NB4 (cell line): ENCODE measurements at regions not wholly inside any gene's neighbourhood (a gene's known extent, or its start where the extent isn't known, plus 50 kb on each side); places are given as distances from the start of the nearest gene placed in this dataset.
"Not testable (repeated sequence)": the region's sequence is repeated elsewhere in the genome, so short reads cannot be mapped to it uniquely, and the experiment has no call there.

Experiments
- DNase-seq: peaks from one replicate; pipeline ENCODE4 v3.0.0; 2010; ENCODE audit warnings: low read depth
- H3K4me3 ChIP-seq: one replicate; pipeline ENCODE4 v1.5.1; 2011; ENCODE audit warnings: mild to moderate bottlenecking, low read depth, low read length, moderate library complexity
- MYC ChIP-seq: IDR thresholded peaks from 2 replicates; pipeline ENCODE4 v1.6.1; 2011; ENCODE audit warnings: low read depth, low read length
- POLR2A ChIP-seq: IDR thresholded peaks from 2 replicates; pipeline ENCODE4 v1.6.1; 2011; ENCODE audit warnings: mild to moderate bottlenecking; ENCODE audit not compliant: insufficient read length; ENCODE audit errors: extremely low read depth
- TF ChIP-seq, protein P1 (sequence below): IDR thresholded peaks from 2 replicates; pipeline ENCODE4 v1.6.1; 2011; ENCODE audit warnings: low read depth, low read length
- TF ChIP-seq, protein P2 (sequence below): IDR thresholded peaks from one replicate; pipeline ENCODE4 v1.5.1; 2012; ENCODE audit warnings: low read depth, low read length

DNA sequence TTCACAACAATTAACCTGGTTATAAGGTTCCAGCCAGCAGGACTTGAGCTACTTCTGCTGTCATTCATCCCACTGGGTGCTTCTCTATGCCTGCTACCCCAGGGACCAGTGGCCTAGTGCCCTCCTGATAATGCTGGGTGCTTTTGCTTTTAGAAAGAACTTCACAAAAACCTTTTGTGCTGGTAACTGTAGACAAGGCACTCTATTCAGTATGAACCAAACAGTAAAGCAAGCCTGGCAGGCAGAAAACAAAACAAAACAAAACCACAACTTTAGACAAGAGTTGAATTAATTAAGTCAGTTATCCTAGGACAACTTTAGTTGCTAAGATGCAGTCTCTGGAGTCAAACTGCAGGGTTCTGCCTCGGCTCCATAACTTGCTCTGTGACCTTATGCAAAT lies 61.9 kb upstream of the ADGRL2 start:
- H3K4me3 ChIP-seq, result no peak overlapping the region
- no peak for TF ChIP-seq MYC
- TF ChIP-seq POLR2A, result no peak
- TF ChIP-seq, protein P1, sequence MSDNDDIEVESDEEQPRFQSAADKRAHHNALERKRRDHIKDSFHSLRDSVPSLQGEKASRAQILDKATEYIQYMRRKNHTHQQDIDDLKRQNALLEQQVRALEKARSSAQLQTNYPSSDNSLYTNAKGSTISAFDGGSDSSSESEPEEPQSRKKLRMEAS, result no peak
- TF ChIP-seq, protein P2, sequence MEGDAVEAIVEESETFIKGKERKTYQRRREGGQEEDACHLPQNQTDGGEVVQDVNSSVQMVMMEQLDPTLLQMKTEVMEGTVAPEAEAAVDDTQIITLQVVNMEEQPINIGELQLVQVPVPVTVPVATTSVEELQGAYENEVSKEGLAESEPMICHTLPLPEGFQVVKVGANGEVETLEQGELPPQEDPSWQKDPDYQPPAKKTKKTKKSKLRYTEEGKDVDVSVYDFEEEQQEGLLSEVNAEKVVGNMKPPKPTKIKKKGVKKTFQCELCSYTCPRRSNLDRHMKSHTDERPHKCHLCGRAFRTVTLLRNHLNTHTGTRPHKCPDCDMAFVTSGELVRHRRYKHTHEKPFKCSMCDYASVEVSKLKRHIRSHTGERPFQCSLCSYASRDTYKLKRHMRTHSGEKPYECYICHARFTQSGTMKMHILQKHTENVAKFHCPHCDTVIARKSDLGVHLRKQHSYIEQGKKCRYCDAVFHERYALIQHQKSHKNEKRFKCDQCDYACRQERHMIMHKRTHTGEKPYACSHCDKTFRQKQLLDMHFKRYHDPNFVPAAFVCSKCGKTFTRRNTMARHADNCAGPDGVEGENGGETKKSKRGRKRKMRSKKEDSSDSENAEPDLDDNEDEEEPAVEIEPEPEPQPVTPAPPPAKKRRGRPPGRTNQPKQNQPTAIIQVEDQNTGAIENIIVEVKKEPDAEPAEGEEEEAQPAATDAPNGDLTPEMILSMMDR, result no peak
- no peak for DNase-seq

DNA sequence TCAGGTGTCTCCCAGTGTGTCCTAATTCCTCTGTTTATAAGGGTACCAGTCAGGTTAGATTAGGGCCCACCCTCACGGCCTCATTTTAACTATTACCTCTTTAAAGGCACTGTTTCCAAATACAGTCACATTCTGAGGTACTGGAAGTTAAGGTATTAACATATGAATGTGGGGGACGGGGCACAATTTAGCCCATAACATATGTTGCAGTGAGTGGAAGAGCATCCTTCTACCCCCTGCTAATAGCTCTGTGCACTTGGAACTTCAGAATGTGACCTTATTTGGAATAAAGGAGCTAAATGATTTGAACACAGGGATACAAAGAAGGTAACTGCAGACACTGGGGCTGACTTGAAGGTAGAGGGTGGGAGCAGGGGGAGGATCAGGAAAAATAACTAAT lies 67.3 kb upstream of the ADGRL2 start:
- TF ChIP-seq, protein P2, result no peak
- TF ChIP-seq, protein P1, result no peak
- no peak for TF ChIP-seq MYC
- no peak for TF ChIP-seq POLR2A
- H3K4me3 ChIP-seq, result no peak overlapping the region
- DNase-seq, result no peak

DNA sequence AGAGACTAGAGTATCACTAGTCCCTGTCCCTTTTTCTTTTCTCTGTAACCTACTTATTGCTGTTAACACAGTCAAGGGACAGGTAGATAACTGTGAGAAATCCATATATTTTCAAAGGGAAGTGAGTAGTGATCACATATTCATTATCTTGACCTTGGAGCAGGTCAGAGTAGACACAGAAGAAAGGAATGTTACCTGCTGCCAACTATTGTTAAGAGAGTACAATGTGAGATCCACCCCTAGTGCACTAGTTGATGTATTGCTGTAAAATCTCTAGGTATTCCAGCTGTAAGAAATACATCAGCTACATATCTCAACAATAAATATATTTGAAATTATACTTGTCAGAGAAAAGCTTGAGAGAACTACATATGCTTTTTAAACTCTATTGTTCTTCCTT lies 68.7 kb upstream of the ADGRL2 start:
- TF ChIP-seq POLR2A, result no peak
- TF ChIP-seq, protein P2, result no peak
- TF ChIP-seq MYC, result no peak
- TF ChIP-seq, protein P1, result no peak
- DNase-seq, result no peak
- H3K4me3 ChIP-seq, result no peak overlapping the region

DNA sequence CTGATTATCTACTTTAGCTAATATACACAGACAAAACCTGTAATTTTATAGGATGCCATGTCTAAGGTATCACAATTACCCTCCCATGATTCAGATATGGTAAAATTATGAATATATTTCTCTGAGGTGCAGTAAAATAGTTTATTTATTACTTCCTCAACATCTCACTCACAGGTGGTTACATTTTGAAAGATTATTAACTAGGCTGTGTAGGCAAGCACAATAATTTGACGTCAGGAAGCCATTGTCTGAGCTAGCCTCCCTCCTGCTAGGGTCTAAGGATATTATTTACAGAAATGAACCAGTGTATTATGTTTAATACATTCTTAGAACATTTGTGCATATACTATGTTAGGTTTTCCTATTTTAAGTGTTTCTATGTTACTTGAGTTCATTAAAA lies 69.9 kb upstream of the ADGRL2 start:
- DNase-seq, result no peak
- H3K4me3 ChIP-seq, result no peak overlapping the region
- TF ChIP-seq, protein P2, result no peak
- TF ChIP-seq, protein P1, result no peak
- TF ChIP-seq POLR2A, result no peak
- no peak for TF ChIP-seq MYC

DNA sequence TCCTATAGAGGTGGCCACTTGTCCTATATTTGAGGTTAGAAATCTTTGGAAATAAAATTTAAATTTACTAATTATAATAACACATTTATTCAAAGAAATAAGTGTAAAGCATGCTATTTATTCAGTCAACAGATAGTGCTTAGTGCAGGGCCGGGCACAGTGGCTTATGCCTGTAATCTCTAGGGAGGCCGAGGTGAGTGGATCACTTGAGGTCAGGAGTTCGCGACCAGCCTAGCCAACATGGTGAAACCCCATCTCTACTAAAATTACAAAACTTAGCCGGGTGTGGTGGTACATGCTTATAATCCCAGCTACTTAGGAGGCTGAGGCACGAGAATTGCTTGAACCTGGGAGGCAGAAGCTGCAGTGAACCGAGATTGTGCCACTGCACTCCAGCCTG lies 70.4 kb upstream of the ADGRL2 start:
- not testable (repeated sequence) for H3K4me3 ChIP-seq, DNase-seq

DNA sequence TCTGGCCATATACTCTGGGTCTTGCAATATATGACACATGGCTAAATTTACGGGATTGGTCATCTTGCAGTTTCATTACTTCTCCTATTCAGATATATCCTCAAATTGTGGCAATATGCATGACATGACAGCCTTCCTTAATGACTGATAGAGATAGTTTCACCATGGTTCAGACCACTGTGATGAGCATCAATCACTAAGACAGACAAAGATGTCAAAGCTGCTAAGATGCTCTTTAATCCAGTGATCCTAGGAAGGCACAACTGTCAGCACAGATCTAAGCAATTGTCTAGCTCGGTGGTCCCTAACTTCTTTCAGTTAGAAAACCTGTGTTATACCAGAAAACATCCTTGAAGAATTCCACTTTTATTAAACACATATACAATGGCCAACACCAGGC lies 70.9 kb upstream of the ADGRL2 start:
- no peak for TF ChIP-seq MYC
- TF ChIP-seq, protein P2, result no peak
- no peak overlapping the region for H3K4me3 ChIP-seq
- DNase-seq, result no peak

DNA sequence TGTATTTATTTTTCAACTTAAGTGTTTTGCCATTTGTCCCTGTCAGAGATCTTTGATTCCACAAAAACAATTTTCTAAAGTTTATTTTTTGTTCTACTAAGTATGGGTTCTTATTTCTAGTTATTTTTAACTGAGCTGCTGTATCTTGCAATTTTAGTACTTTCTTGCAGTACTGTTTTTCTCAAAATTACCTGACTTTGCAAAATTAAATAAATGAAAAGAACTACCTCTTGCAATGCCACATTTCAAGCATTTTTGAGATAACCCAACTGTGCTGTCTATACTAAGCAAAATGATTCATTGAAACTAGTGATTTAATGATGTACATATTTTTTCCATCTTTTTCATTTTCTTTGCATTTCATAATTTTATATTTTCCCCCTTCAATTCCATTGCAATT lies 71.5 kb upstream of the ADGRL2 start:
- DNase-seq, result no peak
- TF ChIP-seq MYC, result no peak
- TF ChIP-seq, protein P1, result no peak
- TF ChIP-seq POLR2A, result no peak
- TF ChIP-seq, protein P2, result no peak

More for the DNA sequence above, 71.5 kb upstream of the ADGRL2 start:
- no peak overlapping the region for H3K4me3 ChIP-seq
